ENCODE measurements at regions not wholly inside any gene's neighbourhood (a gene's known extent, or its start where the extent isn't known, plus 50 kb on each side); places are given as distances from the start of the nearest gene placed in this dataset.

GRCh38 chr16:9254863-9255262 lies 163.4 kb downstream of the HAPSTR1 start:
- Histone ChIP-seq H4K91ac (ENCODE audit: low read depth, low read length, poor library complexity) (no peak overlapping the region), H2BK5ac (ENCODE audit: low read length) (no peak overlapping the region), H2AK5ac (ENCODE audit: low read depth, low read length) (no peak overlapping the region), H2AFZ (ENCODE audit: low read length) (no peak overlapping the region), H2BK12ac (ENCODE audit: low read length) (no peak overlapping the region), H3K79me1 (ENCODE audit: low read depth, low read length) (no peaks in the 10 kb centered on the region), H3K9ac (ENCODE audit: low read depth, low read length, poor library complexity) (no peak overlapping the region), H3K36me3 (replicated peaks in 1 of 2; ENCODE audit: control insufficient read depth in 2 of 2, insufficient read depth in 2 of 2, low read length in 2 of 2) (no peaks in the 10 kb centered on the region), H3K27ac (replicated peaks; ENCODE audit: low read length) (no peak overlapping the region), H3K14ac (ENCODE audit: low read length) (no peak overlapping the region), H3K4me2 (ENCODE audit: insufficient read depth, low read length, poor library complexity, severe bottlenecking) (no peak overlapping the region), H3K4me1 (ENCODE audit: control insufficient read depth in 2 of 2, insufficient read depth in 1 of 2, low read depth in 1 of 2, low read length in 2 of 2) (no peaks in the 10 kb centered on the region), H2BK120ac (ENCODE audit: low read depth, low read length) (no peak overlapping the region), H3K9me3 (replicated peaks in 1 of 2; ENCODE audit: control insufficient read depth in 2 of 2, insufficient read depth in 1 of 2, low read depth in 1 of 2, low read length in 2 of 2) (no peaks in the 10 kb centered on the region), H3K23ac (ENCODE audit: low read depth, low read length, poor library complexity) (no peak overlapping the region), H3K18ac (ENCODE audit: low read length) (no peak overlapping the region), H3K4ac (ENCODE audit: low read length) (no peak overlapping the region), H4K8ac (ENCODE audit: low read depth, low read length) (no peak overlapping the region), H3K27me3 (ENCODE audit: control insufficient read depth in 3 of 3, insufficient read depth in 3 of 3, low read depth in 1 of 3, low read length in 3 of 3) (no peaks in the 10 kb centered on the region), H3K4me3 (ENCODE audit: low read length in 2 of 2) (no peak overlapping the region), H2BK15ac (ENCODE audit: low read length) (no peak overlapping the region)
- whole genome bisulfite sequencing, 2 donors (ENCODE audit: extremely low coverage in 2 of 2, insufficient read length in 2 of 2, insufficient replicate concordance in 1 of 2) = no CpG with 5 or more reads among the region's 1 CpG
- DNase-seq (ENCODE audit: low spot score) = no peak

GRCh38 chr16:9256196-9256595 lies 164.8 kb downstream of the HAPSTR1 start:
- no peak overlapping the region for H4K91ac ChIP-seq (ENCODE audit: low read depth, low read length, poor library complexity)
- H3K4me2 ChIP-seq (ENCODE audit: insufficient read depth, low read length, poor library complexity, severe bottlenecking) = no peak overlapping the region
- H3K36me3 ChIP-seq (replicated peaks in 1 of 2; ENCODE audit: control insufficient read depth in 2 of 2, insufficient read depth in 2 of 2, low read length in 2 of 2) = no peaks in the 10 kb centered on the region
- H3K4me1 ChIP-seq (ENCODE audit: control insufficient read depth in 2 of 2, insufficient read depth in 1 of 2, low read depth in 1 of 2, low read length in 2 of 2) = no peaks in the 10 kb centered on the region
- WGBS, 2 donors (ENCODE audit: extremely low coverage in 2 of 2, insufficient read length in 2 of 2, insufficient replicate concordance in 1 of 2) = no CpG with 5 or more reads among the region's 6 CpGs
- H3K27me3 ChIP-seq (ENCODE audit: control insufficient read depth in 3 of 3, insufficient read depth in 3 of 3, low read depth in 1 of 3, low read length in 3 of 3) = no peaks in the 10 kb centered on the region
- H2BK120ac ChIP-seq (ENCODE audit: low read depth, low read length) = no peak overlapping the region
- DNase-seq (ENCODE audit: low spot score) = peak; percentile 30
- no peak overlapping the region for H4K8ac ChIP-seq (ENCODE audit: low read depth, low read length)
- H3K27ac ChIP-seq (replicated peaks; ENCODE audit: low read length) = no peak overlapping the region
- no peak overlapping the region for H2AFZ ChIP-seq (ENCODE audit: low read length)
- no peaks in the 10 kb centered on the region for H3K79me1 ChIP-seq (ENCODE audit: low read depth, low read length)
- H3K9me3 ChIP-seq (replicated peaks in 1 of 2; ENCODE audit: control insufficient read depth in 2 of 2, insufficient read depth in 1 of 2, low read depth in 1 of 2, low read length in 2 of 2) = no peaks in the 10 kb centered on the region
- no peak overlapping the region for H3K4ac ChIP-seq (ENCODE audit: low read length)
- no peak overlapping the region for H3K23ac ChIP-seq (ENCODE audit: low read depth, low read length, poor library complexity)
- H2AK5ac ChIP-seq (ENCODE audit: low read depth, low read length) = no peak overlapping the region
- no peak overlapping the region for H3K18ac ChIP-seq (ENCODE audit: low read length)
- H2BK12ac ChIP-seq (ENCODE audit: low read length) = no peak overlapping the region
- H3K14ac ChIP-seq (ENCODE audit: low read length) = no peak overlapping the region
- no peak overlapping the region for H2BK5ac ChIP-seq (ENCODE audit: low read length)
- no peak overlapping the region for H2BK15ac ChIP-seq (ENCODE audit: low read length)
- no peak overlapping the region for H3K9ac ChIP-seq (ENCODE audit: low read depth, low read length, poor library complexity)
- no peak overlapping the region for H3K4me3 ChIP-seq (ENCODE audit: low read length in 2 of 2)

DNA sequence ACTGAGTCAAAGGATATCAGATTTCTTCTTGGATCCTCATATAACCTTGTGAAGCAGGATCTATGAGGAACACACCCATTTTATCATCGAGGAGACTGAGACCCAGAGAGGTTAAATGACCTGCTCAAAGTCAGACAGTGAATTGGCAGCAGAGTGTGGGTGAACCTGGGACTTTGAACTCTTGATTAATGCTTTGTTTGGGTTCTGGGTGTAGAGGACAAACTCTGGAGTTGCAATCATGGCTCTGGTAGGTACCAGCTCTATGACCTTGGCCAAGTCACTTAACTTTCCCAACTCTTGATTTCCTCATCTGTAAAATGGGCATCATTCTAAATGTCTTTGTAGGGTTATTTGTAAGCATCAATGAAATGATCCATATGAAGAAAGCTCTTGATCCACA lies 166.4 kb downstream of the HAPSTR1 start:
- no peak overlapping the region for H2BK15ac ChIP-seq (ENCODE audit: low read length)
- no CpG with 5 or more reads among the region's 1 CpG for WGBS, 2 donors (ENCODE audit: extremely low coverage in 2 of 2, insufficient read length in 2 of 2, insufficient replicate concordance in 1 of 2)

DNA sequence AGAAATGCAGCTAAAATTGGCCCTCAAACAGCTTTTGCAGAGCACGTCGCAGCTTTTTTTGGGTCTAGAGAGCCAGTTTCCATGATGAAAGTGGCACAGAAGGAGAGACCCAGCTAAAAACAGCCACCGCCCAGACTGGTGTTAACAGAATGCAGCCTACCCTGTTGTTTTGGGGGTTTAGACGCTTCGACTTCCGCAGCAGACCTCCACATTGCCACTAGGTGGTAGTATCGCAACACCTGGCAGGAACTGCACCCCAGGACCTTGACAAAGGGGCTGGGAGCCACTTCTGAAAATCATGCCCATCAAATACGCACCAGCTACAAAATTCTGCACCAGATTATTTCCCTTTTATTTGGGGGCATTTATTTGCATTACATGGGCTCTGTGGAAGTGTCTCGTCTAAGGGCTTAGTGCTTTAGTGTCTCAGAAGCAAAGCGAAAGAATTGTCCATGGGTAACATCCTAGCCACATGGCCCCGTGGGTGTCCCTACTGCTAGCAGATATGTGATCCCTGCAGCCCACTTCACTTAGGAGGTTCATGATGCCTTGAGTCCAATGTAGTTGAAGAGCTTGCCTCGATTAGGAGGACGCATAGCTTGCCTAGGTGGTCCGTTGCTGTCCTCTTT lies 167.1 kb downstream of the HAPSTR1 start:
- H4K8ac ChIP-seq (ENCODE audit: low read depth, low read length) = no peak overlapping the region
- H2BK5ac ChIP-seq (ENCODE audit: low read length) = no peak overlapping the region
- peak overlapping the region; percentile 64 for H2BK12ac ChIP-seq (ENCODE audit: low read length)
- no peak overlapping the region for H2AK5ac ChIP-seq (ENCODE audit: low read depth, low read length)
- H3K79me1 ChIP-seq (ENCODE audit: low read depth, low read length) = no peaks in the 10 kb centered on the region
- no peak overlapping the region for H3K4me2 ChIP-seq (ENCODE audit: insufficient read depth, low read length, poor library complexity, severe bottlenecking)
- no peak overlapping the region for H3K27ac ChIP-seq (replicated peaks; ENCODE audit: low read length)
- H3K9ac ChIP-seq (ENCODE audit: low read depth, low read length, poor library complexity) = no peak overlapping the region
- no peak overlapping the region for H2AFZ ChIP-seq (ENCODE audit: low read length)
- H2BK15ac ChIP-seq (ENCODE audit: low read length) = peak overlapping the region; percentile 8
- H3K4ac ChIP-seq (ENCODE audit: low read length) = no peak overlapping the region
- peak overlapping the region; percentile 1 for H3K18ac ChIP-seq (ENCODE audit: low read length)
- no peak overlapping the region for H4K91ac ChIP-seq (ENCODE audit: low read depth, low read length, poor library complexity)
- H3K14ac ChIP-seq (ENCODE audit: low read length) = no peak overlapping the region
- H3K23ac ChIP-seq (ENCODE audit: low read depth, low read length, poor library complexity) = no peak overlapping the region
- no peaks in the 10 kb centered on the region for H3K9me3 ChIP-seq (replicated peaks in 1 of 2; ENCODE audit: control insufficient read depth in 2 of 2, insufficient read depth in 1 of 2, low read depth in 1 of 2, low read length in 2 of 2)
- H3K4me1 ChIP-seq (ENCODE audit: control insufficient read depth in 2 of 2, insufficient read depth in 1 of 2, low read depth in 1 of 2, low read length in 2 of 2) = no peaks in the 10 kb centered on the region
- DNase-seq (ENCODE audit: low spot score) = peak; percentile 52
- no peaks in the 10 kb centered on the region for H3K27me3 ChIP-seq (ENCODE audit: control insufficient read depth in 3 of 3, insufficient read depth in 3 of 3, low read depth in 1 of 3, low read length in 3 of 3)
- no peak overlapping the region for H2BK120ac ChIP-seq (ENCODE audit: low read depth, low read length)
- no CpG with 5 or more reads among the region's 14 CpGs for WGBS, 2 donors (ENCODE audit: extremely low coverage in 2 of 2, insufficient read length in 2 of 2, insufficient replicate concordance in 1 of 2)
- no peaks in the 10 kb centered on the region for H3K36me3 ChIP-seq (replicated peaks in 1 of 2; ENCODE audit: control insufficient read depth in 2 of 2, insufficient read depth in 2 of 2, low read length in 2 of 2)
- H3K4me3 ChIP-seq (ENCODE audit: low read length in 2 of 2) = no peak overlapping the region

More for the DNA sequence above, 166.4 kb downstream of the HAPSTR1 start:
- Histone ChIP-seq H3K4me2 (ENCODE audit: insufficient read depth, low read length, poor library complexity, severe bottlenecking) (no peak overlapping the region), H3K4me1 (ENCODE audit: control insufficient read depth in 2 of 2, insufficient read depth in 1 of 2, low read depth in 1 of 2, low read length in 2 of 2) (no peaks in the 10 kb centered on the region), H3K4ac (ENCODE audit: low read length) (no peak overlapping the region), H4K8ac (ENCODE audit: low read depth, low read length) (peak overlapping the region; percentile 45), H2BK120ac (ENCODE audit: low read depth, low read length) (no peak overlapping the region), H3K14ac (ENCODE audit: low read length) (no peak overlapping the region), H2AK5ac (ENCODE audit: low read depth, low read length) (no peak overlapping the region), H3K9me3 (replicated peaks in 1 of 2; ENCODE audit: control insufficient read depth in 2 of 2, insufficient read depth in 1 of 2, low read depth in 1 of 2, low read length in 2 of 2) (no peaks in the 10 kb centered on the region), H2AFZ (ENCODE audit: low read length) (no peak overlapping the region), H3K79me1 (ENCODE audit: low read depth, low read length) (no peaks in the 10 kb centered on the region), H3K23ac (ENCODE audit: low read depth, low read length, poor library complexity) (no peak overlapping the region), H3K36me3 (replicated peaks in 1 of 2; ENCODE audit: control insufficient read depth in 2 of 2, insufficient read depth in 2 of 2, low read length in 2 of 2) (no peaks in the 10 kb centered on the region), H2BK5ac (ENCODE audit: low read length) (no peak overlapping the region), H3K27ac (replicated peaks; ENCODE audit: low read length) (no peak overlapping the region), H3K27me3 (ENCODE audit: control insufficient read depth in 3 of 3, insufficient read depth in 3 of 3, low read depth in 1 of 3, low read length in 3 of 3) (no peaks in the 10 kb centered on the region), H3K9ac (ENCODE audit: low read depth, low read length, poor library complexity) (no peak overlapping the region), H4K91ac (ENCODE audit: low read depth, low read length, poor library complexity) (no peak overlapping the region), H3K4me3 (ENCODE audit: low read length in 2 of 2) (no peak overlapping the region), H3K18ac (ENCODE audit: low read length) (no peak overlapping the region), H2BK12ac (ENCODE audit: low read length) (no peak overlapping the region)
- DNase-seq (ENCODE audit: low spot score) = no peak

Measured in neuronal stem cell (in vitro differentiated cells).